Epithelial cell of proximal tubule (primary cell): ENCODE measurements at regions not wholly inside any gene's neighbourhood (a gene's known extent, or its start where the extent isn't known, plus 50 kb on each side); places are given as distances from the start of the nearest gene placed in this dataset.

Experiments
- DNase-seq: peaks from one replicate; pipeline ENCODE4 v3.0.0-alpha.2; 2011; ENCODE audit warnings: low read depth
- H3K4me3 ChIP-seq: 2 replicates; pipeline ENCODE4 v1.5.1; 2011; ENCODE audit warnings: low read depth, mild to moderate bottlenecking, low read length
- CTCF ChIP-seq: conservative IDR thresholded peaks from 2 replicates; pipeline ENCODE4 v1.5.1; 2012; ENCODE audit warnings: low read depth, mild to moderate bottlenecking, low read length

DNA sequence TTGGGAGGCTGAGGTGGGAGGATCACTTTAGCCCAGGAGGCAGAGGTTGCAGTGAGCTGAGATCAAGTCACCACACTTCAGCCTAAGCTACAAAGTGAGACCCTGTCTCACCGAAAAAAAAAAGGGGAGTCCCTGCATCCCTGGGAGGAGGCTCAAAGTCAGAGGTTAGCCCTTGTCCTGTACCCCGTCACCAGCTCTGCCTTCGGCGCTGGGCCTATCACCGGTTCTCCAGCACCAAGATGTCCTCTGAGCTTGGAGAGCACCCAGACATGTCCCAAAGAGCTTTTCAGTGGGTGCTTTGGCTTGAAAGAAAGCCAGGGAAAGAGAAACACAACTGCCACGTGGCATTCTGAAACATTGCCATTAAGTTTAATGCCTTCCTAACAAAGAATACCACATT lies 356.9 kb upstream of the TSHZ3 start:
- no peak for DNase-seq
- H3K4me3 ChIP-seq = no peak overlapping the region
- no peak for TF ChIP-seq CTCF

DNA sequence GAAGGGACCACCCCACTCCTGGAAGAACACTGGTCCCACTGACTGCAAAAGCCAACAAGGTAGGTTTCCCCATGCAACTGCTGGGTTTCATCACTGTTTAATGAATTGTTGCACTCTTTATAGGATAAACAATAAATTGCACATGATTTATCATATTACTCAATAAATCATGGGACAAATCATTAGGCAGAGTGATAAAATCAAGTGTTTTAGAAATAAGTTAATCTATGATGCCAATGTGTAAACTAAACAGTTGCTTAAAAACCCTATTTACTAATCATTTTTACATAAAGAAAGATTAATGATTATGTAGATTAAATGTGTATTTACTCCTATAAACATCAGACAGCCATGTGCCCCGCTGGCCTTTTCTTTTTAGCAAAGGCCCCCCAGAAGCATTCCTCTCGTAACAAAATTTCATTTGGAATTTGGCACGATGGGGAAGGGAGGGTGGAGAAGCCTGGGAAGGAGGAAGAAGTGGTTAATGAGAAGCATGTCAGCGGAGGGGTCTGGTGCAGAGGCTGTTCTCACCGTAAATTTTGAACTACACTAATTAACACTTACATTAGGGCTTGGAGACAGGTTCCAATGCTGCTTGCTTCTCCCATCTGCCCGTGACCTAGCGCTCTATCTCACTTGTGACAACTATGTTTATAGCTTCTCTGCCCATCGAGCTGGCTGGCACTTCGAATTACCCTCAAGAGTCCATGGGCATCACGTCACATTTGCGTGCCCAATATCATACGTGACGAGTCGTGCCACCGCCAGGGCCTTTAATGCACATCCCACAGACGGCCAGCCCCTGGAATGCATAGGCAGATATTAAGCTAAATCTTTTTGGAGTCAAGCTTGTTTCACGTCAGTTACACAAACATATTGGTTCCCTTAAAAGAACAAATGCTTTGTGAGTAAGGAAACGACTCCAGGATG lies 357.7 kb upstream of the TSHZ3 start:
- DNase-seq = no peak
- no peak overlapping the region for H3K4me3 ChIP-seq
- TF ChIP-seq CTCF = no peak

DNA sequence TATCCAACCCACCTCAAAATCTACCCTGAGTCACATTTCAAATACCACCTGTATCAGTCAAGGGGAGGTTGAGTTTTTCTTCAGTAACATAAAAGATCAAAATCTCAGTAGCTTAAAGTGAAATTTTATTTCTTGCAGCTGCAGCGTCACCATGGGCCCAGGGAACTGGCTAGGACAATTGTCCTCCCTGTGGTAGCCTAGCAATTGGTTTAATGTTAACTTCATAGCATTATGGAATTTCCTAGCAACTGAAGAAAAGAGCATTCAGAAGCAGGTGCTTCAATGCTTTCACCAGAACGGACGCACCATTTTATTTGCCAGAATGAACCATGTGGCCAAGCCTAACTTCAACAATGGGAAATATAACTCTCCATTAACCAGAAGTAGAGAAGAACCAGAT lies 359.3 kb upstream of the TSHZ3 start:
- TF ChIP-seq CTCF = no peak
- H3K4me3 ChIP-seq = no peak overlapping the region
- DNase-seq = no peak

- no peak for DNase-seq
- no peak overlapping the region for H3K4me3 ChIP-seq
- TF ChIP-seq CTCF = no peak
Observed at GRCh38 chr19:31709476-31709875, 360.2 kb upstream of the TSHZ3 start.

DNA sequence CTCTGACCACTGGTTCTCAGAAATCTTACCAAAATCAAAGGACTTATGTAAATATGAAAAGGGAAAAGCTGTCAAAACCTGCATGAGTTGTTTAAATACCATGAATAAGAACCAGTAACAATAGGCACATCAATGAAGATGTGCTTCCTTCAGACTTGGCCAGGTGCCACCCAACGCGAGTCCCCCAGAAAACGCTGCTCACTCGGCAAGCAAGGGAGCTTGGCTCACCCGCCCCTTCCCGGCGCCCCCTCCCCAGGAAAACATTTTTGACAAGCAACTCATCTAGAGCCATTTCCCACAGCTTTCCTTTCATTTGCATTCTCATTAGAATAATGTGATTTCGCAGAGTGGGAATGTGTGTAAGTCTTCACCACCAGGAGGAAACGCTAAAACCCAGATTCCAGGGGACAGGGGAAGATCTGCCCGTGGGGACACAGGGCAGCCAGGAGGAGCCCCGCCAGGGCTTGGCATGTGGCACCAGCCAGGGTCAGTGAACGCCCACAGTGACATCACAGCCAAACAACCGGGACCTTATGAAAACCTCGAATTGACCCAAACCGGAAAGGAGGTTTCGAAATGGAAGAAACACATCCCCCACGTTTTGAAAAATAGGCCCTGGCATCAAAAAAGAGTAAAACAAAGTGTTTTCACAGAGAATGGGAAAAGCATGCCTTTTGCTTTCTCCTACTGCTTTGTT lies 366.2 kb upstream of the TSHZ3 start:
- DNase-seq = no peak
- no peak for TF ChIP-seq CTCF
- H3K4me3 ChIP-seq = no peak overlapping the region

GRCh38 chr19:31716826-31717225 lies 367.6 kb upstream of the TSHZ3 start:
- TF ChIP-seq CTCF = no peak

More at GRCh38 chr19:31716826-31717225, 367.6 kb upstream of the TSHZ3 start:
- no peak overlapping the region for H3K4me3 ChIP-seq
- no peak for DNase-seq
